T47D (cell line): ENCODE measurements at regions not wholly inside any gene's neighbourhood (a gene's known extent, or its start where the extent isn't known, plus 50 kb on each side); places are given as distances from the start of the nearest gene placed in this dataset.
A peak's percentile ranks its signal among the peaks of the same experiment; 100 is the strongest.
"Not testable (repeated sequence)": the region's sequence is repeated elsewhere in the genome, so short reads cannot be mapped to it uniquely, and the experiment has no call there.

Experiments used
- DNase-seq, 2 experiments: peaks; one replicate each; pipeline versions ENCODE4 v3.0.0 to v3.0.0-alpha.2; 2011 to 2012; ENCODE audit warnings: low read depth in 1 of 2, low spot score in 1 of 2
- JUND ChIP-seq: IDR thresholded peaks from 2 replicates; pipeline ENCODE4 v1.6.1; 2012; ENCODE audit warnings: low read depth
- in situ Hi-C: cut with HindIII; loops from 2 replicates; pipeline ENCODE4 v1.10.0; 2016; ENCODE audit warnings: low sequenced_read_pairs, low pct_unique_long_range_greater_than_20kb

- DNase-seq = no peak
- in situ Hi-C loops = no loop called here
- no peak for TF ChIP-seq JUND
Measured at GRCh38 chr6:12628327-12628726, 88.2 kb upstream of the PHACTR1 start.

- in situ Hi-C loops = not testable (repeated sequence)
Measured at GRCh38 chr6:12633746-12634145, 82.8 kb upstream of the PHACTR1 start.

GRCh38 chr6:12635375-12635774, 81.2 kb upstream of the PHACTR1 start:
- in situ Hi-C loops = no loop called here
- DNase-seq = no peak
- no peak for TF ChIP-seq JUND

More at GRCh38 chr6:12633746-12634145, 82.8 kb upstream of the PHACTR1 start:
- DNase-seq = not testable (repeated sequence)

GRCh38 chr6:12635813-12636212, 80.8 kb upstream of the PHACTR1 start:
- in situ Hi-C loops = no loop called here
- no peak for DNase-seq
- TF ChIP-seq JUND = no peak

DNA sequence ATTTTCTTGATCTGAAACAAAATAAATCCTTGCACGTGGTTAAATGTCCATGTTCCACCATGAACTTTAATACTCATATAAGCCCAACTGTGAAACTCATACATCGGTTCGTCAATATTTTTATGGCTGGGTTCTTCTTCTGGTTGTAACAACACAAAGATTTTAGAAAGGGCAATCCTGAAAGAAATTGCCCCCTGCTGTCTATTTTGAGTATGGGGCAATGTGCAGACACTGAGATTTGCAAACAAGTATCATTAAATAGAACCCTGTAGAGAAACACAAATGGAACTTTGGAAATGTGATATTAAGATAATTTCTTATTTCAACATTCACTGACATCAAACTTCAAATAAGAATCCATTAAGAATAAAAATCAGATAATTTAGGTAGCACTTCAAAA, 80.2 kb upstream of the PHACTR1 start:
- no peak for TF ChIP-seq JUND
- in situ Hi-C loops = no loop called here
- peak in 1 of 2 experiments; percentile 34 for DNase-seq

GRCh38 chr6:12637960-12638641, 78.5 kb upstream of the PHACTR1 start:
- TF ChIP-seq JUND = peak; percentile 53; the same call in 1 of the 2 replicates
- DNase-seq = peak in 1 of 2 experiments; percentile 93
- in situ Hi-C loops = no loop called here

- DNase-seq = no peak
- TF ChIP-seq JUND = no peak
- in situ Hi-C loops = no loop called here
Measured at GRCh38 chr6:12640438-12640837, 76.1 kb upstream of the PHACTR1 start.

- DNase-seq, in situ Hi-C loops: not testable (repeated sequence)
Measured at GRCh38 chr6:12641785-12642184, 74.8 kb upstream of the PHACTR1 start.

DNA sequence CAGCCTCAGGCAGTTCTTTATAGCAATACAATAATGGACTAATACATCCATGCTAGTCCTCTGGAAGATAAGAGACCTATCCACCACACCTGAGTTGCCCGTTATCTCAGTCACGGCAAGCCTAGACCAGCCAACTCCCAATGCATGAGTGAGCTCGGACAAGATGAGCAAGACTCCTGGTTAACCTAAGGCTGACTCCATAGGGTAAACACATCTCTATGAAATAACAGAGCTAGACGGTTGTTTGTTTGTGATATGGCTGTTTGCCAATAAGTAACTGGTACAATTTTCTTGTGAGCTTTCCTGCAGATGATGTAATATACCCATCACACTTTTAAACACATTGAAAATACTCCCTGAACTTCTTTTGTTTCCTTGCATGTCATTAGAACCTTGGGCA, 70.6 kb upstream of the PHACTR1 start:
- no peak for DNase-seq
- in situ Hi-C loops = no loop called here
- no peak for TF ChIP-seq JUND

DNA sequence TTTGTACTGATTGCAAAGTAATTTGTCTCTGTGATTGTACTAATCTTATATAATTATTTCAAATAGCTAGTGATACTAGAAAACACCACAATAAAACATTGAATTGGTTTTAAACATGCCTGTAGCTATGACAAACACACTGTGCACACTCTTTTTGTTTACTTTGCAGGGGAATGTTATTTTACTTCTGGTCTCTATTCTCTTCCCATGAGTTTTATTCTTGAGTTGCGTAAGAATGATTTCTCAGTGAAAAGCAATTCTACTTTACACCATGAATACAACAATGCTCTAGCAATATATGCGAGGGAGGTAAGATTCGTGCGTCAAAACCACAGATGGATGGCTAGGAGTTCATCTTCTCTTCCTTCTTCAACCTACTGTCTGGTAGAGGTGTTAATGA, 68.4 kb upstream of the PHACTR1 start:
- DNase-seq = peak in 1 of 2 experiments; percentile 77
- in situ Hi-C loops = no loop called here
- no peak for TF ChIP-seq JUND

DNA sequence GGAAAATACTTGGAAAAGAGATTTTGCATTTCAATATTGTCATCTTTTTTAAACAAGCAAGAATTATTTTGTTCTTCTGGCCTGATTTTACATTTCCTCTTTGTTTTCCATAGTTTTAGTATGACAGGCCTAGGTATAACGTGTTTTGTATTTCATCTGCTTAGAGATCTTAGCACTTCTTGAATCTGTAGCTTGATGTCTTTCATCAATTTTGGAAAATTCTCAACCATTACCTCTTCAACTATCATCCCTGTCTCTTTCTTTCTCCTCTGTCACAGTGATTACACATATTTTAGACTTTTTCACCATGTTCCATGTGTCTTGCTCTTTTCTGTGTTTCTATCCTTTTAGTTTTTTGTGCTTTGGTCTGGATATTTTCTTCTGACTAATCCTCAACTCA, 67.2 kb upstream of the PHACTR1 start:
- no peak for TF ChIP-seq JUND
- no peak for DNase-seq
- in situ Hi-C loops = no loop called here

DNA sequence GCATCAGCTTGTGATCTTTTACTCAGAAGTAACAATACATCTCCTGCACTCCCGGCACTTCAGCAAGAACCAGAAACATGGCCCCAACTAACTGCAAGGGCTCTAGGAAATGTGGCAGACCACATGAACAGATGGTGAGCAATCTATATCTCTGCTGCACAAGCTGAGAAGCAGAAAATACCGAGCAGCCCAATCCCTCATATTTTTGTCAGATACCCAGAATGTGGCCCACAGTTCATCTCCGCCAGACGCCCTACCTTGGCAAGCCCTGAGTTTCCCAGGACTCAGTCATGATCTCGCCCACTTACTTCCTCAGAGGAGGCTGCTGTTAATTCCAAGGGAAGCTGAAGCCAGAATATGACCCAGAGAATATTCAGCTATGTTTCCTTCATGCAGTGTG, 63.1 kb upstream of the PHACTR1 start:
- in situ Hi-C loops = no loop called here
- TF ChIP-seq JUND = no peak
- DNase-seq = no peak

GRCh38 chr6:12654107-12654506, 62.5 kb upstream of the PHACTR1 start:
- no peak for TF ChIP-seq JUND
- no peak for DNase-seq
- in situ Hi-C loops = no loop called here

- TF ChIP-seq JUND = no peak
- in situ Hi-C loops = no loop called here
- DNase-seq = no peak
Measured at GRCh38 chr6:12654514-12654913, 62.1 kb upstream of the PHACTR1 start.

- TF ChIP-seq JUND = no peak
- in situ Hi-C loops = no loop called here
- DNase-seq = no peak
Measured at GRCh38 chr6:12656906-12657305, 59.7 kb upstream of the PHACTR1 start.
